ENCODE measurements at regions not wholly inside any gene's neighbourhood (a gene's known extent, or its start where the extent isn't known, plus 50 kb on each side); places are given as distances from the start of the nearest gene placed in this dataset.

GRCh38 chr16:51968749-51969148 is 578.2 kb downstream of the TOX3 start:
- DNase-seq (ENCODE audit: low read depth, low spot score) = no peak
- Histone ChIP-seq H3K27ac (ENCODE audit: low read depth, low read length) (no peak overlapping the region), H3K79me2 (ENCODE audit: insufficient read depth, low read length) (no peaks in the 10 kb centered on the region), H3K36me3 (ENCODE audit: control insufficient read depth in 1 of 2, insufficient read depth in 2 of 2, low read length in 2 of 2) (no peaks in the 10 kb centered on the region), H3K9me2 (ENCODE audit: insufficient read depth) (no peaks in the 10 kb centered on the region), H3K4me2 (ENCODE audit: low read length) (no peak overlapping the region), H2AFZ (ENCODE audit: low read depth, low read length, poor library complexity, severe bottlenecking) (no peak overlapping the region), H3K9me3 (ENCODE audit: control insufficient read depth in 1 of 2, insufficient read depth in 1 of 2, low read depth in 1 of 2, low read length in 2 of 2) (peaks cover 0 to 10% of the 10 kb centered on the region in 2 experiments; a peak in 2 of 4 replicates), H4K20me1 (ENCODE audit: insufficient read depth) (no peaks in the 10 kb centered on the region), H3K4me3 (replicated peaks in 1 of 2; ENCODE audit: low read depth in 1 of 2, low read length in 2 of 2) (no peak overlapping the region), H3K9ac (ENCODE audit: low read length) (no peak overlapping the region), H3K27me3 (ENCODE audit: insufficient read depth, low read length) (no peaks in the 10 kb centered on the region), H3K4me1 (ENCODE audit: control insufficient read depth in 1 of 2, insufficient read depth in 2 of 2, low read length in 2 of 2) (no peaks in the 10 kb centered on the region)
- no peak for ATAC-seq
- intact Hi-C loops (cut with micrococcal nuclease) = no loop called here
- BruUV-seq (replicated peaks) = no TSS peak
- ChIA-PET RAD21 (ENCODE audit: low non-redundant PET in 1 of 2, low total read pairs in 2 of 2, uncharacterized antibody in 2 of 2, unreplicated experiment in 2 of 2) (no interaction called here), POLR2A (no interaction called here), CTCF (no interaction called here)
- TF ChIP-seq SRF (IDR thresholded peaks at IDR 0.05; ENCODE audit: low read depth) = no peak
- TF ChIP-seq, protein P1, sequence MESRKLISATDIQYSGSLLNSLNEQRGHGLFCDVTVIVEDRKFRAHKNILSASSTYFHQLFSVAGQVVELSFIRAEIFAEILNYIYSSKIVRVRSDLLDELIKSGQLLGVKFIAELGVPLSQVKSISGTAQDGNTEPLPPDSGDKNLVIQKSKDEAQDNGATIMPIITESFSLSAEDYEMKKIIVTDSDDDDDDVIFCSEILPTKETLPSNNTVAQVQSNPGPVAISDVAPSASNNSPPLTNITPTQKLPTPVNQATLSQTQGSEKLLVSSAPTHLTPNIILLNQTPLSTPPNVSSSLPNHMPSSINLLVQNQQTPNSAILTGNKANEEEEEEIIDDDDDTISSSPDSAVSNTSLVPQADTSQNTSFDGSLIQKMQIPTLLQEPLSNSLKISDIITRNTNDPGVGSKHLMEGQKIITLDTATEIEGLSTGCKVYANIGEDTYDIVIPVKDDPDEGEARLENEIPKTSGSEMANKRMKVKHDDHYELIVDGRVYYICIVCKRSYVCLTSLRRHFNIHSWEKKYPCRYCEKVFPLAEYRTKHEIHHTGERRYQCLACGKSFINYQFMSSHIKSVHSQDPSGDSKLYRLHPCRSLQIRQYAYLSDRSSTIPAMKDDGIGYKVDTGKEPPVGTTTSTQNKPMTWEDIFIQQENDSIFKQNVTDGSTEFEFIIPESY (IDR thresholded peaks at IDR 0.05; ENCODE audit: extremely low read depth, insufficient replicate concordance, low read length) = no peak
- TF ChIP-seq CBX3 (IDR thresholded peaks at IDR 0.05; ENCODE audit: low read depth) = no peak
- no peak for TF ChIP-seq SIN3A (IDR thresholded peaks at IDR 0.05; ENCODE audit: low read depth)

DNA sequence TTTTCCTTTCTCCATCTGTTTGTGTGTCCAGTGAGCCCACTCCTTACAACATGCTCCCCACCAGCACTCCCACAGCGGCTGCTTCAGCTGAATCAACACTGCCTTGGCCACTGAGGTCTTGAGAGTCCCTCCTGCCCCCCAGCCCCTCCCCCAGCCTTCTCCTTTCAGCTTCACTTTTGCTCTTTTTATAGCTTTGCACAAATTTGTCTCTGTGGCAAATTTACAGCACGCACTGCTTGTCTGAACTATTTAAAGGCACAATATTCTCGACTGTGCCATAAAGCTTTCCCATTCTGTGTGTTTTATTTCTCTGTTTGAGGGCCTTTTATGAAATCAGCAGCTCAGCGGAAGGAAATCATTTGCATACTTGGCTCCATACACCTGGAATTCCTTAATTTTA is 579.3 kb downstream of the TOX3 start:
- Histone ChIP-seq H3K4me3 (replicated peaks in 1 of 2; ENCODE audit: low read depth in 1 of 2, low read length in 2 of 2) (no peak overlapping the region), H3K36me3 (ENCODE audit: control insufficient read depth in 1 of 2, insufficient read depth in 2 of 2, low read length in 2 of 2) (no peaks in the 10 kb centered on the region), H3K27ac (ENCODE audit: low read depth, low read length) (no peak overlapping the region), H3K4me2 (ENCODE audit: low read length) (no peak overlapping the region), H4K20me1 (ENCODE audit: insufficient read depth) (no peaks in the 10 kb centered on the region), H3K4me1 (ENCODE audit: control insufficient read depth in 1 of 2, insufficient read depth in 2 of 2, low read length in 2 of 2) (no peaks in the 10 kb centered on the region), H3K79me2 (ENCODE audit: insufficient read depth, low read length) (no peaks in the 10 kb centered on the region), H3K9ac (ENCODE audit: low read length) (no peak overlapping the region), H3K9me2 (ENCODE audit: insufficient read depth) (no peaks in the 10 kb centered on the region), H3K27me3 (ENCODE audit: insufficient read depth, low read length) (no peaks in the 10 kb centered on the region), H3K9me3 (ENCODE audit: control insufficient read depth in 1 of 2, insufficient read depth in 1 of 2, low read depth in 1 of 2, low read length in 2 of 2) (peaks cover 0 to 12% of the 10 kb centered on the region in 2 experiments; a peak in 2 of 4 replicates), H2AFZ (ENCODE audit: low read depth, low read length, poor library complexity, severe bottlenecking) (no peak overlapping the region)
- RAD21 ChIA-PET (ENCODE audit: low non-redundant PET in 1 of 2, low total read pairs in 2 of 2, uncharacterized antibody in 2 of 2, unreplicated experiment in 2 of 2) = no interaction called here
- POLR2A ChIA-PET = no interaction called here
- intact Hi-C loops (cut with micrococcal nuclease) = no loop called here
- CTCF ChIA-PET = no interaction called here
- no TSS peak for BruUV-seq (replicated peaks)
- DNase-seq (ENCODE audit: low read depth, low spot score) (no peak), ATAC-seq (no peak)
- TF ChIP-seq ZNF274 (IDR thresholded peaks at IDR 0.05; ENCODE audit: low read depth, low read length) (no peak), ELF1 (IDR thresholded peaks at IDR 0.05; ENCODE audit: borderline replicate concordance, low read depth) (no peak), EZH2phosphoT487 (IDR thresholded peaks at IDR 0.05; ENCODE audit: borderline replicate concordance) (no peak), RAD21 (IDR thresholded peaks at IDR 0.05; ENCODE audit: low read depth) (no peak), FOSL1 (IDR thresholded peaks at IDR 0.05; ENCODE audit: low read depth) (no peak), CTCF (IDR thresholded peaks at IDR 0.05 in 2 of 3, conservative IDR thresholded peaks at IDR 0.05 in 1 of 3; ENCODE audit: borderline replicate concordance in 1 of 3, insufficient read depth in 1 of 3, low read depth in 2 of 3, low read length in 2 of 3) (no peak), JUND (IDR thresholded peaks at IDR 0.05) (no peak)
- TF ChIP-seq, protein P2, sequence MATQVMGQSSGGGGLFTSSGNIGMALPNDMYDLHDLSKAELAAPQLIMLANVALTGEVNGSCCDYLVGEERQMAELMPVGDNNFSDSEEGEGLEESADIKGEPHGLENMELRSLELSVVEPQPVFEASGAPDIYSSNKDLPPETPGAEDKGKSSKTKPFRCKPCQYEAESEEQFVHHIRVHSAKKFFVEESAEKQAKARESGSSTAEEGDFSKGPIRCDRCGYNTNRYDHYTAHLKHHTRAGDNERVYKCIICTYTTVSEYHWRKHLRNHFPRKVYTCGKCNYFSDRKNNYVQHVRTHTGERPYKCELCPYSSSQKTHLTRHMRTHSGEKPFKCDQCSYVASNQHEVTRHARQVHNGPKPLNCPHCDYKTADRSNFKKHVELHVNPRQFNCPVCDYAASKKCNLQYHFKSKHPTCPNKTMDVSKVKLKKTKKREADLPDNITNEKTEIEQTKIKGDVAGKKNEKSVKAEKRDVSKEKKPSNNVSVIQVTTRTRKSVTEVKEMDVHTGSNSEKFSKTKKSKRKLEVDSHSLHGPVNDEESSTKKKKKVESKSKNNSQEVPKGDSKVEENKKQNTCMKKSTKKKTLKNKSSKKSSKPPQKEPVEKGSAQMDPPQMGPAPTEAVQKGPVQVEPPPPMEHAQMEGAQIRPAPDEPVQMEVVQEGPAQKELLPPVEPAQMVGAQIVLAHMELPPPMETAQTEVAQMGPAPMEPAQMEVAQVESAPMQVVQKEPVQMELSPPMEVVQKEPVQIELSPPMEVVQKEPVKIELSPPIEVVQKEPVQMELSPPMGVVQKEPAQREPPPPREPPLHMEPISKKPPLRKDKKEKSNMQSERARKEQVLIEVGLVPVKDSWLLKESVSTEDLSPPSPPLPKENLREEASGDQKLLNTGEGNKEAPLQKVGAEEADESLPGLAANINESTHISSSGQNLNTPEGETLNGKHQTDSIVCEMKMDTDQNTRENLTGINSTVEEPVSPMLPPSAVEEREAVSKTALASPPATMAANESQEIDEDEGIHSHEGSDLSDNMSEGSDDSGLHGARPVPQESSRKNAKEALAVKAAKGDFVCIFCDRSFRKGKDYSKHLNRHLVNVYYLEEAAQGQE (IDR thresholded peaks at IDR 0.05; ENCODE audit: low read depth) = no peak
